Stimulated activated CD4-positive, alpha-beta T cell treated with anti-CD3 and anti-CD28 coated beads, TNF-alpha, amount 100 ng/mL, for 1 hour (primary cell): ENCODE measurements at regions not wholly inside any gene's neighbourhood (a gene's known extent, or its start where the extent isn't known, plus 50 kb on each side); places are given as distances from the start of the nearest gene placed in this dataset.

ENCODE experiments used
- DNase-seq, 3 donors: peaks; one replicate each; pipeline ENCODE4 v3.0.0-alpha.2; 2020; ENCODE audit warnings: low read depth in 3 of 3, low spot score in 1 of 3

- no peak for DNase-seq
Observed at GRCh38 chr14:62357362-62357761, 595.1 kb downstream of the SNAPC1 start.

GRCh38 chr14:62364161-62364560 lies 601.9 kb downstream of the SNAPC1 start:
- no peak for DNase-seq

- no peak for DNase-seq
Observed at GRCh38 chr14:62364800-62365280, 602.6 kb downstream of the SNAPC1 start.

DNA sequence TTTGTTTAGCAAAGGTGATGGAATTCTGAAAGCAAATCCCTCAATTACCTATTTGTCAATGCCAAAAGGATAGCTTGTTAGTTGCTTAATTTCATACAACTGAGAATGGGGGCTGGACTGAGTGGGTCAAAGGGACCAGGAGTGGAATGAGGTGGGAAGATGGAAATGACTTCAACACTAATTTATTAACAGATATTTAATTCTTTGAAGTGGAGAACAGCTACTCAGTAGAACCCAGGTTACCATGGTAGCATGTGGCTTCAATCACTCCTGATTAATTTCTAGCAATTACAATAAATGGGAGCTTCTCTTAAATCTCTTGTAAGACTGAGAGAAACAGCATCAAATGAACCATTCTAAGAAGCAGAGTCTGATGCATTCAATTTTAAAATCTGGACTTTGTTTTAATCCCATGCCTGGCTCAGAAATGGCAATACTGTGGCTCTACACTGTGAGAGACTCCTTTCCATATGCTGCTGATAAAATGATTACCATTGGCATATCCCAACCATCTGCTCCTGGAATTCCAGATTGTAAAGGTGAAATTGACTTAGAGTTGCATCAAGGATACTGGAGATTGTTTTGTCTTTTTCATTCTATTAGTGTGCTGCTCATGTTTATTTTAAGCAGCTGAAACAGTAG lies 607.8 kb downstream of the SNAPC1 start:
- DNase-seq, result no peak

DNA sequence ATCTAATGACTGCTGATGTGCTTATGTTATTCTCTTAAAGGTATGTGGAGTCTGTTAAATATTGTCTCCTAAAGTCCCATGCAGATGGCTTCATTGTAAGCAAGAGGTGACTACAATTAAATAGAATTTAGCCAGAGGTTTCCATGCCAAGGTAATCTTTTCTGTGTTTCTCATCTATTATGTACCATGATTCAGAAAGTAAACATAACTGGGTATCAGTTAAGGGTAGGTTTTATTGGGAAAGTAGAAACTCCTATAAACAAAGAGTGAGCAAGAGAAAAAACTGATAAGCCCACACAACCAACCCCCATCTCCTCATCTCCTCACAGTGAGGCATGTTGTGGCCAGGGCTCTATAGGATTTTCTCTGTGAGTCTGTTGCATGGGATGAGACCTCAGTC lies 611.7 kb downstream of the SNAPC1 start:
- no peak for DNase-seq

- DNase-seq, result no peak
Observed at GRCh38 chr14:62378057-62378456, 615.8 kb downstream of the SNAPC1 start.

DNA sequence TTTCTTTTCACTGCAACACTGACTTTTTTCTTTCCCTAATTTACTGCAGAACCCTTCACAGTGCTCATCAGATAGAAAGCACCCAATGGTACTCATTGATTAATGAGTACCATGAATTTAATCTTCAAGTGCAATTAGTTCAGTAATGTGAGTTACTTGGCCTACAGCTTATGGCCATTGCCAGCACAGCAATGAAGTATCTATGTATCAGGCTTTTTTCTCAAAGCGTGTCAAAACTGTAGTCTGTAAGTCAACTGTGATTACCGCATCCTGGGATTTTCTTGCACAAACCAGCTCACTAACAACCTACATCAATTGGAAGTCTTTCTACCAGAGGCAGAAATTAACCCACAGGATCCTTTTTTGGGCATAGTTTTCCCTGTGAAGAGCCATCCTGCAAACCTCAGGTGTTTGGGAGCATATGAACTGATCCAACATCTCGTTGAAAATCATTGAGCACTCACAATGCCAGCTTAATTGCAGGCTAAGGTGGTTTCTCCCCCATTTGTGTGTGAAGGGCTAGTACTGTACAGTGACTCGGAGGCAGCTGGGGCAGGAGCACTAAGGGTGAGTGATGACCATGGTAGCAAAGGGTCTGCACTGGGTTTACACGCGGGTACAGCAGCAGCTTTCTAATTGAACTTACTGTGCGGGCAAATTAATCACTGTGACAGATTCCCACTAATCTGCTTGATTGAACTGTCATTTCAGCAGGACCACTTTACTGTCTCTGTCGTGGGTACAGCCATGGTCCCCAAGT lies 619.3 kb downstream of the SNAPC1 start:
- DNase-seq, result no peak

DNA sequence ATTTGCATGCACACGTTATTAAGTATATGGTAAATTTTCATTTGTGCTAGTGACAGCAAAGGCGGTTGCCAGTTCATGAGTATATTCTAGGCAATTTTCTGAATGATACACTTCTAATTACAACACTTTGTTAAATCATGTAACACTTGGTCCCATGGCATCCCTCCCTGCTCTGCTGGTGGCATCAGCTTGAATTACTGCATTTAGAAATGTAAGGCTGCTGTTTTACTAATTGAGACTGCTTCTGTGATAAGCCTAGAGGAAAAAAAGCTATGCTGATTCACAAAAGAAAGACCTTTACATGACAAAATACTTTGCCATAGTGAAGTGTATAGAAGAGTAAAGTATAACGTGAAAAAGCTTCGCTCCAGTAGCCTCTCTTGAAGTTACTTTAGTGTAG lies 636.1 kb downstream of the KCNH5 start:
- no peak for DNase-seq

- no peak for DNase-seq
Observed at GRCh38 chr14:62409626-62410300, 635.5 kb downstream of the KCNH5 start.

DNA sequence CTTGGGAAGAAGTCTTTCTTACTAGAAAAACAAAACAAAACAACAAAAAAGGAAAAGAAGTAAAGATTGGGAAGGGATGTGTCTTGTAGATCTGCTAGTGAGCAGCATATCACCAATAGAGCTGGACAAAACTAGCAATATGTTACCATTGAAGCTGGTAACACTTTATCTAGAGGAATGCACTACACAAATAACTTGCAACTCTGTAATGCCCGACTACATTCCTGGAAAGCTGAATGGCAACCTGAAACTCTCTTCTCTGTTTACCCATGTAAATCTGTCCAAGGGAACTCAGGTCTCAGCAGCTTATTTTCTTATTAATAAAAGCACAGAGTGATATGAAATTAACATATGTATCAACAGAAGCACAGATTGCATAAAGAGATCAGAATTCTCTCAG lies 624.4 kb downstream of the KCNH5 start:
- no peak for DNase-seq

- no peak for DNase-seq
Observed at GRCh38 chr14:62428429-62429203, 616.6 kb downstream of the KCNH5 start.

DNA sequence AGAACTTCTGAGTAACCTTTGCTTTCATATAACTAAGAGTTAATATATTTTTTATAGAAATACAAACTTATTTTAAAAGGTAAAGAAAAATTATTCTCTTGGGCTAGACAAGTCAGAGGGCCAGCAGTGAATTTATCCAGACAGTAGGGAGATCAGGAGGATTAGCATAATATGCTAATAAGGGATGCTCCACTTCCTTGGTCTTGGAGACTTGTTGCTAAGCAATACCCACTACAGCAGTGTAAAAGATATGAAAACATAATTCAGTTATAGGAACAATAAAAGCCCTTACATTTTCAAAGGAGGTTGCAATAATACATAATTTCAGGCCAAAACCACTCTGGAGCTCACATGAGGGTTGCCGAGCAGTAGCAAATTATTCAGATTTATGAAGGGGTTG lies 615.6 kb downstream of the KCNH5 start:
- DNase-seq, result no peak

GRCh38 chr14:62431496-62431895 lies 613.8 kb downstream of the KCNH5 start:
- DNase-seq, result no peak

- DNase-seq, result no peak
Observed at GRCh38 chr14:62432955-62433354, 612.3 kb downstream of the KCNH5 start.

DNA sequence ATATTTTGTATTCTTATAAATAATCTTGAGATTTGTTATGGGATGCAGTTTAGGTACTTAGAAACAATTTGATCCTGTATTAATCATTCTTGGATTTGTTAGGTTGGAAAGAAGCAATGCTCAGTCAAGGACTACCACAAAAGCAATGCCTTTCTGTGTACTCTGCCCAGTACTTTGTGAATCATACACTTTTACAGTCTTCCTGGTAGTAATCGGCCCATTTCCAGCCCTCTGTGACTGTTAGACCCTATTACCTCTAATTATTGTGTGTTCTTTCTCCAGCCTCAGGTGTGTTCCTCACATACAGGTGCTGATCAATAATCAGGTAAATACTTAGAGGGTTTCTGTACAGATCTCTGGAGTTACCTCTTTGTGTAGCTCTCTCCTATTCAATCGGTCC lies 609.0 kb downstream of the KCNH5 start:
- no peak for DNase-seq

- DNase-seq, result no peak
Observed at GRCh38 chr14:62439210-62439609, 606.0 kb downstream of the KCNH5 start.

DNA sequence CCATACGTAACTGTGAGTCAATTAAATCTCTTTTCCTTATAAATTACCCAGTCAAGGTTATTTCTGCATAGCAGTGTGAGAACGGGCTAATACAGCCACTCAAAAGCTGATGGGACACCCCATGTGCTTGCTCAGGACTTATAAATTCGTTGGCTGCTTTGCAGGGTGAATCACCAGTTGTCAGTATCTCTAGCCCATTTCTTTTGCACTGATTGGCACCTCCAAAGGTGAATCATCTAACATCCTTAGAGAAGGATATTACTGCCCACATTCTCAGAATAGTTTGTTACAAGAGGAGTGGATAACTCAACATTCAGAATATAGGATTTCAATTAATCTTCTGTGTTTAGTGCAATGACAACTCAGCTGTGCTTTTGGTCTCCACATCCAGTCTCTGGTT lies 601.5 kb downstream of the KCNH5 start:
- no peak for DNase-seq

- no peak for DNase-seq
Observed at GRCh38 chr14:62445570-62445969, 599.7 kb downstream of the KCNH5 start.

DNA sequence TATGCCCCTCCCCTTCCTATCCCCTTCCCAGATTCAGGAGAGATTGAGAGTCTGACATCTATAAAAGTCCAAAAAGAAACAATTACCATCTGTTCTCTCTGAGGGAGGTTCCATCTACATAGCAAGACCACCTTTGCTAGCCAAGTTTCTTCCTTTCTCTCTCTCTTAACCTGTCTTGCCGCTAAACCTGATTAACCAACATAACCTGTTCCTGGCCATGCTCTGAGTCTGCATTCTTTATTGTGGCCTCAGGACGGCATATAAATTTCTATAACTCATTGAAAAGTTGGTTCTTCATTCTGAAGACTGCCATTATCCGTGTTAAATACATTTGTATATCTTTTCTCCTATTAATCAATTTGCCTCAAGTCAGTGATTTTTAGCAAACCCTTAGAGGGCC lies 594.0 kb downstream of the KCNH5 start:
- DNase-seq, result no peak

DNA sequence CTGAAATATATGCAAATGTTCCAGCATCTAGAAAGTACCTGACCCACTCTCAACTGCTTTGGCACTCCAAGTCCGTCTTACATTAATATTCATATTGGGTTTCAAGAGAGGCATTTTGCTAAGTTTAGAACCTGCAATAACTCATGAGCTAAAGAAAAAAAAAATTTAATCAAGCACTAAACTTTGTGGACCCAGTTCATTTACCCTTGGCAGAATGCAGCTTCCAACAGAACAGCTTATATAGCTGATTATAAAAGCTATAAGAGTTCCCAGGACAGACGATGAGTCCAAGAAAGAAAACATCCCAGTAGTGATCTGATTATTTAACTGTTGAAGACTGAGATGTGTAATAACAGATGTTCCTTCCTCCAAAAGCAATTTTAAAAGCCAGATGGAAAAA lies 592.0 kb downstream of the KCNH5 start:
- no peak for DNase-seq

DNA sequence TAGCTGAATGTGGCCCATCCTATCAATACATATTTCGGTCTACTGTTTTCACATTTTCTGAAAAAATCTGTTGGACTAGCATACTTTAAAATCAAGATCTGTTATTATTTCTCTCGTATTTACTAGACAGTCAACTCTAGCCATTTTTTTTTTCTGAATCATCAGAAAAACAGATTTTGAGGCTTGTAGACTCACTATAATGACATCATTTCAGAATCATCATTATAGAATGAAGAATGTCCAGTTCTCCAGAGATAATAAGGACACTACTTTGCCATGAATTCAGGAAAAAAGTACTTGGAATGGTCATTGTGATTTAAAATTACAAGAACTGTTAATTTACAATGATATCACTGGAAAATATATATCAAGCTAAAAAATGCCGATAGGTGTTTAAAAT lies 589.8 kb downstream of the KCNH5 start:
- no peak for DNase-seq

- DNase-seq, result no peak
Observed at GRCh38 chr14:62462988-62463387, 582.3 kb downstream of the KCNH5 start.
